ENCODE measurements at regions not wholly inside any gene's neighbourhood (a gene's known extent, or its start where the extent isn't known, plus 50 kb on each side); places are given as distances from the start of the nearest gene placed in this dataset.

DNA sequence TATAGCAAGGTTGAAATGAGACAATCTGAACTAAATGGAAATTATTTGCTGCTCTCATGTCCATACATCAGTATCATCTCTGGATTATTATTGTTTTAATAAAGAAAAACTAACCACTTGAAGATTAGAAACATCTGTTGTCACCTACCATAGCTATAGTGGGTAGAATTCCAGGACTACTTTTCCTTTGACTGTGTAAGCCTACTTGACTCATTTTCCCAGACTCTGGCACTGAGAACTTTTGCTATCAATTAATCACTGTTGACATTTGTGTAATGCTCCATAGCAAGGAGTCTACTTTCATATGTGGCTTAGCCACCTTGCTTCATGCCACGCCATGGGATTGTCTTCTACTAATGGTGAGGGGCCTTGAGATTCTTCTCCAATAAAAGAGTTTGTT is 59.9 kb upstream of the ARRDC3 start:
- TF ChIP-seq, protein P1, sequence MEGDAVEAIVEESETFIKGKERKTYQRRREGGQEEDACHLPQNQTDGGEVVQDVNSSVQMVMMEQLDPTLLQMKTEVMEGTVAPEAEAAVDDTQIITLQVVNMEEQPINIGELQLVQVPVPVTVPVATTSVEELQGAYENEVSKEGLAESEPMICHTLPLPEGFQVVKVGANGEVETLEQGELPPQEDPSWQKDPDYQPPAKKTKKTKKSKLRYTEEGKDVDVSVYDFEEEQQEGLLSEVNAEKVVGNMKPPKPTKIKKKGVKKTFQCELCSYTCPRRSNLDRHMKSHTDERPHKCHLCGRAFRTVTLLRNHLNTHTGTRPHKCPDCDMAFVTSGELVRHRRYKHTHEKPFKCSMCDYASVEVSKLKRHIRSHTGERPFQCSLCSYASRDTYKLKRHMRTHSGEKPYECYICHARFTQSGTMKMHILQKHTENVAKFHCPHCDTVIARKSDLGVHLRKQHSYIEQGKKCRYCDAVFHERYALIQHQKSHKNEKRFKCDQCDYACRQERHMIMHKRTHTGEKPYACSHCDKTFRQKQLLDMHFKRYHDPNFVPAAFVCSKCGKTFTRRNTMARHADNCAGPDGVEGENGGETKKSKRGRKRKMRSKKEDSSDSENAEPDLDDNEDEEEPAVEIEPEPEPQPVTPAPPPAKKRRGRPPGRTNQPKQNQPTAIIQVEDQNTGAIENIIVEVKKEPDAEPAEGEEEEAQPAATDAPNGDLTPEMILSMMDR (IDR thresholded peaks at IDR 0.05): no peak
- no peak overlapping the region for H3K4me3 ChIP-seq
- H3K27ac ChIP-seq: no peak overlapping the region
- DNase-seq (ENCODE audit: low spot score): no peak

DNA sequence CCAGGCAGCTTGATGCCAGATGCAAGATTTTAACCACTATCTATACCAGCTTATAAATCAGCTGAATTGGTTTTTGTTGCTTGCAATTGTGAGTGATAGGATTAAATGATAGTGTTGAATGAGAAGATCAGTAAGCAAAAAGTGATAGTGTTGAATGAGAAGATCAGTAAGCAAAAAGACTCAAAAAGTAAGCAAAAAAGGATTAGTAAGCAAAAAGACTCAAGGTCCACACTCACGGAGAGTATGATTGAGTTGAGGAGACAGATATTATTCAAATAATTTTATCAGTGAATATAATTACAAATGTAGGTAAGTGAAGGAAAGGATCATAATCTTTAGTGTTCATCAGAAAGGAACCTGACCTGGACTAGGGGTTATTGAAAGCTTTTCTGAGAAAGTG is 58.0 kb upstream of the ARRDC3 start:
- no peak overlapping the region for H3K4me3 ChIP-seq
- TF ChIP-seq, protein P1 (IDR thresholded peaks at IDR 0.05): no peak
- no peak for DNase-seq (ENCODE audit: low spot score)
- H3K27ac ChIP-seq: no peak overlapping the region

DNA sequence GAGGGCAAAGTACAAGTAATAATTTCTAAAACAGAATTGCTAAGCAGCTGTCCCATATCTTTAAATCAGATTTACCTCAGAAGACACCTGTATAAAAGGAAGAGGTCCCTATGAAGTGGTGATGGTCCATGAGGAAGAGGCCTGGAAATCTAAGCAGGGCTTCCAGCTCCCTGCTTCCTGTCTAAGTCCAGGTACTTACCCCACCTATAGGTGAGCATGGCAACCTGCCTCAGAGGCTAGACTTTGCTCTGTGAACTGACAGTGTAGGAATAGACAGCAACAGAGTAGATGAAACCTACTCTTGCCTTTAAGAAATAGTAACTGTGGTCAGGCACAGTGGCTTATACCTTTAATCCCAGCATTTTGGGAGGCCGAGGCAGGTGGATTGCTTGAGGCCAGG is 55.8 kb upstream of the ARRDC3 start:
- H3K27ac ChIP-seq: no peak overlapping the region
- no peak overlapping the region for H3K4me3 ChIP-seq
- DNase-seq (ENCODE audit: low spot score): no peak
- TF ChIP-seq, protein P1 (IDR thresholded peaks at IDR 0.05): no peak

DNA sequence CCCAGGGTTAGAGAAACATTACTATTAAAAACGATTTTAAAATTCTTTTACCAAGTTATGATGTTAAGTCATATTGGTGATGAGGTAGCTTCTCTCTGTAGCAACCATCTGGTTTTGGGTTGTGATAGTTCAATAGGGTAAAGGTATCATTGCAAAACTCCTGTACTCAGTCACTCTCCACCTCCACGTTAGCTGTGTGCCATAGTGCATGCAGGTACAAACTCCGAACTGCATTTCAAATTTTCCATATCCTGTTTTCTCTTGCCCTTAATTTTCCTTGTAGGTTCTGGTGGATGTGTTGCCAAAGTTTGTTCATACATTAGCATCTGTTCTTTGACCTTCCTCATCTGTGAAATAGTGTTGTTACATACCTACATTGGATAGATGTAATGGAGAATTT is 53.1 kb upstream of the ARRDC3 start:
- H3K4me3 ChIP-seq: no peak overlapping the region
- H3K27ac ChIP-seq: no peak overlapping the region
- TF ChIP-seq, protein P1 (IDR thresholded peaks at IDR 0.05): no peak
- DNase-seq (ENCODE audit: low spot score): no peak

DNA sequence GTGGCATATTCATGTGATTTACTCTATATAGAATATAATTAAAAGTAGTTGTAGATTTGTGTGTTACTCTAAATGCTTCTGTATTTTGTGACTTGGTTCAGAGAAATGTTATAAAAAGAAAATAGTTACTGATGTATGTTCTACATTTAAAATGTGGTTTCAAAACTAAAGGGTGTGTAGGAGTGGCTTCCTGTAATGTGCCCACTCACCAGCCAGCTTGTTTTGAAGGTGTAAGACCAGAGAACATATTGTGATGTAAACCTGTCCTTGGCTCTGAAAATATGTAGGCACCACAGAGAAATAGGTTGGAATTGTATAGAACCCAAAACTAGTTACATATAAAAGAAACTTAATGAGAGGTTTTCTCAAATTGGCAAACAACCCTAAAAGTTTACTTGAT is 51.2 kb upstream of the ARRDC3 start:
- H3K27ac ChIP-seq: no peak overlapping the region
- no peak for DNase-seq (ENCODE audit: low spot score)

DNA sequence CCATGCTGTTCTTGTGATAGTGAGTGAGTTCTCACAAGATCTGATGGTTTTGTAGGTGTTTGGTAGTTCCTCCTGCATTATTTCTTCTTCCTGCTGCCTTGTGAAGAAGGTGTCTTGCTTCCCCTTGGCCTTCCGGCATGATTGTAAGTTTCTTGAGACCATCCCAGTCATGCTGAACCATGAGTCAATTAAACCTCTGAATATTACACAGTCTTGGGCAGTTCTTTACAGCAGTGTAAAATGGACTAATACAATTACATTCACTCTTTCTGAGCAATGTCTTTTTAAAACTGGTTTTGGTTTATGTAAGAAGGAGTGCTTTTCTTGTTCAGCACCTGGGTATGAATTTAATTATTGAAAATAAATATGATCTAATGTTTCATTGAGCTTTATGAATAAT is 50.7 kb upstream of the ARRDC3 start:
- no peak for DNase-seq (ENCODE audit: low spot score)

More for the DNA sequence above, 51.2 kb upstream of the ARRDC3 start:
- H3K4me3 ChIP-seq: no peak overlapping the region
- TF ChIP-seq, protein P1 (IDR thresholded peaks at IDR 0.05): no peak

More for the DNA sequence above, 50.7 kb upstream of the ARRDC3 start:
- H3K27ac ChIP-seq: no peak overlapping the region
- TF ChIP-seq, protein P1 (IDR thresholded peaks at IDR 0.05): no peak
- H3K4me3 ChIP-seq: no peak overlapping the region
